Small intestine (tissue), 7 donors: ENCODE measurements at regions not wholly inside any gene's neighbourhood (a gene's known extent, or its start where the extent isn't known, plus 50 kb on each side); places are given as distances from the start of the nearest gene placed in this dataset.
"Not testable (repeated sequence)": the region's sequence is repeated elsewhere in the genome, so short reads cannot be mapped to it uniquely, and the experiment has no call there.

Source experiments
- DNase-seq, 2 donors: peaks; one replicate each; pipeline versions ENCODE4 v3.0.0 to v3.0.0-alpha.2; 2013
- FAIRE-seq: peaks from 2 replicates; lab custom pipeline; 2012; peaks lifted over from hg19 to GRCh38; lab: Jason Lieb, UNC
- H3K27ac ChIP-seq, 3 donors: one replicate each; pipeline ENCODE4 v1.5.1; 2013; ENCODE audit warnings: low read length in 2 of 3, mild to moderate bottlenecking in 2 of 3, control low read depth in 1 of 3, inconsistent platforms in 1 of 3, low read depth in 1 of 3, moderate library complexity in 1 of 3
- H3K27me3 ChIP-seq, 3 donors: one replicate each; pipeline ENCODE4 v1.6.1; 2013; ENCODE audit warnings: low read length in 3 of 3, inconsistent platforms in 1 of 3; ENCODE audit not compliant: control insufficient read depth in 3 of 3, insufficient read depth in 3 of 3
- H3K36me3 ChIP-seq, 3 donors: one replicate each; pipeline ENCODE4 v1.6.1; 2013; ENCODE audit warnings: low read length in 3 of 3, inconsistent platforms in 1 of 3, low read depth in 1 of 3, mild to moderate bottlenecking in 1 of 3, moderate library complexity in 1 of 3; ENCODE audit not compliant: control insufficient read depth in 3 of 3, insufficient read depth in 2 of 3
- H3K4me1 ChIP-seq, 3 donors: one replicate each; pipeline ENCODE4 v1.6.1; 2013; ENCODE audit warnings: low read length in 2 of 3, inconsistent platforms in 1 of 3, low read depth in 1 of 3, mild to moderate bottlenecking in 1 of 3, moderate library complexity in 1 of 3; ENCODE audit not compliant: control insufficient read depth in 3 of 3, insufficient read depth in 2 of 3
- H3K4me3 ChIP-seq, 3 donors: one replicate each; pipeline ENCODE4 v1.5.1; 2013; ENCODE audit warnings: low read length in 3 of 3, control low read depth in 1 of 3, inconsistent platforms in 1 of 3, low read depth in 1 of 3, mild to moderate bottlenecking in 1 of 3, moderate library complexity in 1 of 3
- H3K9me3 ChIP-seq, 2 donors: one replicate each; pipeline ENCODE4 v1.6.1; 2013; ENCODE audit warnings: low read depth in 1 of 2, low read length in 1 of 2; ENCODE audit not compliant: control insufficient read depth in 2 of 2, insufficient read depth in 1 of 2
- WGBS, 3 donors: extraction: QIAGEN DNeasy Blood & Tissue Kit; methylation state at CpG; one replicate each; pipeline ENCODE4 v1.1.7; 2013; 5-methylcytosine and 5-hydroxymethylcytosine counted together
- donor health status: healthy with polysubstance abuse.
- donor health status: control.
- donor health status: control.
- donor health status: Bipolar disorder and iron deficiency.
- donor health status: healthy.

GRCh38 chr2:180893752-180894151 lies 86.7 kb upstream of the UBE2E3 start:
- H3K9me3 ChIP-seq = no peaks in the 10 kb centered on the region
- whole genome bisulfite sequencing, 3 donors = 63 to 88% (median 76%) methylated on average over 1 of the region's 1 CpG
- DNase-seq = no peak
- H3K27ac ChIP-seq = no peak overlapping the region
- no peaks in the 10 kb centered on the region for H3K27me3 ChIP-seq
- FAIRE-seq = no peak
- H3K36me3 ChIP-seq = no peaks in the 10 kb centered on the region
- no peaks in the 10 kb centered on the region for H3K4me1 ChIP-seq
- no peak overlapping the region for H3K4me3 ChIP-seq

DNA sequence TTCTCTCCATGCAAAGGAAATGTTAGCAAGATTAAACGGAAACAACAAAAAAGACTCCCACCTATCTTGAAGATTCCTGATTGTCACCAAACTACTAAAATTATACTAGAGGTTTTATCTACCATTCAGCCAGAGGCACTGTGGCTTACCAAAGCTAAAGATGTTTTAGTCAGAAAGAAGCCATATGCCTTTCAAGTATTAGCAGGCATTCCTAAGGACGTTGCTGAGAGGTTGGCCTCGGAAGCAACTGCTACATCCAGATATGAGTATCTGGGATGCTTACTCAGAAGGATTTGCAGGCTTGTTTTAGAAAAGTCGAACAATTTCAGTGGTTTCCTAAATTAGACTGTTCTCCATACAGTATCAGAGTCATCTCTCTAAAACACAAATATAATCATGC lies 88.3 kb upstream of the UBE2E3 start:
- no peaks in the 10 kb centered on the region for H3K27me3 ChIP-seq
- WGBS, 3 donors = 79 to 86% (median 82%) methylated on average over 4 of the region's 4 CpGs
- H3K9me3 ChIP-seq = no peaks in the 10 kb centered on the region
- H3K4me1 ChIP-seq = no peaks in the 10 kb centered on the region
- no peak overlapping the region for H3K4me3 ChIP-seq
- no peaks in the 10 kb centered on the region for H3K36me3 ChIP-seq
- DNase-seq = no peak
- no peak overlapping the region for H3K27ac ChIP-seq
- no peak for FAIRE-seq

DNA sequence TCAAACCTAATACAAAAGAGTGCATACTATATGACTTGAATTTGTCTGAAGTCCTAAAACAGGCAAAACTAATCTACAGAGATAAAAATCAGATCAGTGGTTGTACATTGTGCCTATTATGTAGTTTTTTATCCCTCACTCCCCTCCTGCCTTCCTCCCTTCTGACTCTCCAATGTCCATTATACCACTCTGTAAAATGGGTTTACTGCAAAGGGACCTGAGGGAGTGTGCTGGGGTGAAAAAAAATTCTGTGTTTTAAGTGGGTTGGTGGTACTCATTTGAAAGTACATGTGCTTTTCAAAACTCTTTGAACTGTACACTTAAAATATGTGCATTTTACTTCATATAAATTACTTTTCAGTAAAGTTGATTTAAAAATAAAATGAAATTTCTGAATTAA lies 89.0 kb upstream of the UBE2E3 start:
- H3K36me3 ChIP-seq = no peaks in the 10 kb centered on the region
- no peaks in the 10 kb centered on the region for H3K4me1 ChIP-seq
- DNase-seq (no peak), FAIRE-seq (no peak)
- H3K9me3 ChIP-seq = no peaks in the 10 kb centered on the region
- H3K4me3 ChIP-seq = no peak overlapping the region
- no peak overlapping the region for H3K27ac ChIP-seq
- no peaks in the 10 kb centered on the region for H3K27me3 ChIP-seq

DNA sequence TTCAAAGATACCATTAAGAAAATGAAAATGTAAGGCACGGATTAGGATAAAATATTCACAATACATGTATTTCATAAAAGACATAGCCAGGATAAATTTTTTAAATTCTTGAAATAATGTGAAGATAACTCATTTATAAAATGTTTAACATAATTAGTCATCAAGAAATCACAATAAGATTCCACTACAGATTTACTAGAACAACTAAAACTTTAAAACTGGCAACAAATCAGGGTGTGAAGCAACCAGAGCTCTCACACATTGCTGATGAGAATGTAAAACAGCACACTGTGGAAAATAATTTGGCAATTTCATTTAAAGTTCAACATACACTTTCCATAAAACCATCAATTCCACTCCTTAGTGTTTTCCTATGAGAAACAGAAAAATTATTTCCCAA lies 89.6 kb upstream of the UBE2E3 start:
- DNase-seq (no peak), FAIRE-seq (no peak)
- Histone ChIP-seq H3K27ac (no peak overlapping the region), H3K27me3 (no peaks in the 10 kb centered on the region), H3K9me3 (no peaks in the 10 kb centered on the region), H3K36me3 (no peaks in the 10 kb centered on the region), H3K4me3 (no peak overlapping the region), H3K4me1 (no peaks in the 10 kb centered on the region)
- WGBS, 3 donors = 82 to 89% (median 87%) methylated on average over 1 of the region's 1 CpG

DNA sequence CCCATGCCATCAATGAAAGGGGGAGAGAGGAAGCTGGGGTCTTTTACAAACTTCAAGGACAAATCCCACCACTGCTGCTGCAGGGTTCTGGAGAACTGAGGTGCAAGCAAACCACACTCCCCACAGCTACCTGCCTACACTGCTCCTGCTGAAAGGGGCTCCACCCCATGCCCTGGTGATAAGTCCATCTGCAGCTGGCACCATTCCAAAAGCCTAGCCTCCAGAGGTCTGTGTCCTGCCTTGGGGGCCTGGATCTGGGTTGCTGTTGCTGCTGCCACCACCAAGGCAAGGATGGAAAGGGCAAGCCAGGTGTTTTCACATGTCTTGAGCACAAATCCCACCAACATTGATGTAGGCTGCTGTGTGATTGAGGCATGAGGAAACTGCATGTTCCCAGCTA lies 97.4 kb upstream of the UBE2E3 start:
- peaks cover 0 to 6% of the 10 kb centered on the region in 2 donors for H3K9me3 ChIP-seq
- H3K27ac ChIP-seq = no peak overlapping the region
- H3K4me3 ChIP-seq = no peak overlapping the region
- DNase-seq (no peak), FAIRE-seq (no peak)
- H3K27me3 ChIP-seq = no peaks in the 10 kb centered on the region
- H3K36me3 ChIP-seq = no peaks in the 10 kb centered on the region
- no peaks in the 10 kb centered on the region for H3K4me1 ChIP-seq

GRCh38 chr2:180876506-180876905 lies 103.9 kb upstream of the UBE2E3 start:
- FAIRE-seq (no peak), DNase-seq (no peak)
- WGBS, 3 donors = 19 to 28% (median 26%) methylated on average over 3 of the region's 3 CpGs
- peaks cover 0 to 2% of the 10 kb centered on the region in 2 donors for H3K9me3 ChIP-seq
- H3K4me3 ChIP-seq = no peak overlapping the region
- H3K4me1 ChIP-seq = no peaks in the 10 kb centered on the region
- no peak overlapping the region for H3K27ac ChIP-seq
- H3K27me3 ChIP-seq = peaks cover 0 to 2% (median 0%) of the 10 kb centered on the region in 3 donors
- no peaks in the 10 kb centered on the region for H3K36me3 ChIP-seq

GRCh38 chr2:180873219-180873618 lies 107.2 kb upstream of the UBE2E3 start:
- Histone ChIP-seq H3K4me1 (no peaks in the 10 kb centered on the region), H3K36me3 (no peaks in the 10 kb centered on the region), H3K27ac (no peak overlapping the region), H3K9me3 (peaks cover 0 to 2% of the 10 kb centered on the region in 2 donors), H3K4me3 (no peak overlapping the region), H3K27me3 (peaks cover 0 to 2% (median 0%) of the 10 kb centered on the region in 3 donors)
- DNase-seq (no peak), FAIRE-seq (no peak)
- WGBS, 3 donors = 76 to 83% (median 77%) methylated on average over 25 to 29 of the region's 30 CpGs

DNA sequence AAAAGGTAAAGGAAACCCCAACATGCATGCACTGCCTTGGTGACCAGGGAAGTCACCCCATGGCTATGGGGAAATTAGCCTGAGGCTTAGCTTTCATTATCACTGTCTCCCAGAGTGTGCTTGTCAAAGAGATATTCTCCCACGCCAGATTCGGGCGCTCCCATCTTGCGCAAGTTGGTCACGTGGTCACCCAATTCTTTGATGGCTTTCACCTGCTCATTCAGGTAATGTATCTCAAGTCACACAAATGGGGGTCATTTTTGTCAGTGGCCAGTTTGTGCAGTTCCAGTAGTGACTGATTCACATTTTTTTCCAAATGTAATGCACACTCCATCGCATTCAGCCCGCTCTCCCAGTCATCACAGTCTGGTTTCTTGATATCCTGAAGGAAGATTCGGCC lies 107.6 kb upstream of the UBE2E3 start:
- not testable (repeated sequence) for H3K4me3 ChIP-seq, H3K9me3 ChIP-seq, DNase-seq, FAIRE-seq, H3K27me3 ChIP-seq, H3K27ac ChIP-seq, H3K4me1 ChIP-seq, H3K36me3 ChIP-seq
- WGBS, 3 donors = 81 to 92% (median 86%) methylated on average over 6 to 8 of the region's 8 CpGs

- no peak for DNase-seq
- Histone ChIP-seq H3K9me3 (peaks cover 0 to 2% of the 10 kb centered on the region in 2 donors), H3K4me3 (no peak overlapping the region), H3K4me1 (no peaks in the 10 kb centered on the region), H3K36me3 (no peaks in the 10 kb centered on the region), H3K27me3 (peaks cover 0 to 2% (median 0%) of the 10 kb centered on the region in 3 donors), H3K27ac (no peak overlapping the region)
- 73 to 88% (median 85%) methylated on average over 1 of the region's 1 CpG for WGBS, 3 donors
- FAIRE-seq = no peak
Observed at GRCh38 chr2:180872255-180872654, 108.2 kb upstream of the UBE2E3 start.
